Lower leg skin (tissue), 3 donors: ENCODE measurements at regions not wholly inside any gene's neighbourhood (a gene's known extent, or its start where the extent isn't known, plus 50 kb on each side); places are given as distances from the start of the nearest gene placed in this dataset.

Source experiments
- POLR2A ChIP-seq, 2 donors: fragments of 450-650 bp; IDR thresholded peaks; one replicate each; pipeline ENCODE4 v1.6.1; 2016 to 2017; ENCODE audit warnings: antibody characterized with exemption in 2 of 2, mild to moderate bottlenecking in 1 of 2, moderate library complexity in 1 of 2
- TF ChIP-seq, protein P1 (sequence below), 3 donors: fragments of 450-650 bp; IDR thresholded peaks; one replicate each; pipeline ENCODE4 v1.5.1; 2016; ENCODE audit warnings: antibody characterized with exemption in 3 of 3, mild to moderate bottlenecking in 3 of 3, moderate library complexity in 2 of 3

DNA sequence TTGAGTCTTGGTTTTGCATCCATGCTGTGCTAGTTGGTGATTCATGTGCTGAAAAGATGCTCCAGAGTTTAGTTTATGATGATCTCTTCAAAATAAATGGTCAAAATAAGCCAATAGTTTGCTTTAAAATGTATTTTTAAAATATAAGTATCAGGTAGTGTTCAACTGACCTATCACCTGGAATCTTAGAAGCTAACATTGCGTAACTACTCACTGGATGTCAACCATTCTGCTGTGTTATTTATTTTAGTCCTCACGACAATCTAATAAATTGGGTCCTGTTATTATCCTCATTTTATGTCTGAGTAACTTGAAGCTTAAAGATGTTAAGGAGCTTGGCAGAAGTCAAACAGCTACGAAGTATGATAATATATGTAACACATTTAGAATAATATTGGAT, 563.7 kb upstream of the MDFIC2 start:
- TF ChIP-seq, protein P1, sequence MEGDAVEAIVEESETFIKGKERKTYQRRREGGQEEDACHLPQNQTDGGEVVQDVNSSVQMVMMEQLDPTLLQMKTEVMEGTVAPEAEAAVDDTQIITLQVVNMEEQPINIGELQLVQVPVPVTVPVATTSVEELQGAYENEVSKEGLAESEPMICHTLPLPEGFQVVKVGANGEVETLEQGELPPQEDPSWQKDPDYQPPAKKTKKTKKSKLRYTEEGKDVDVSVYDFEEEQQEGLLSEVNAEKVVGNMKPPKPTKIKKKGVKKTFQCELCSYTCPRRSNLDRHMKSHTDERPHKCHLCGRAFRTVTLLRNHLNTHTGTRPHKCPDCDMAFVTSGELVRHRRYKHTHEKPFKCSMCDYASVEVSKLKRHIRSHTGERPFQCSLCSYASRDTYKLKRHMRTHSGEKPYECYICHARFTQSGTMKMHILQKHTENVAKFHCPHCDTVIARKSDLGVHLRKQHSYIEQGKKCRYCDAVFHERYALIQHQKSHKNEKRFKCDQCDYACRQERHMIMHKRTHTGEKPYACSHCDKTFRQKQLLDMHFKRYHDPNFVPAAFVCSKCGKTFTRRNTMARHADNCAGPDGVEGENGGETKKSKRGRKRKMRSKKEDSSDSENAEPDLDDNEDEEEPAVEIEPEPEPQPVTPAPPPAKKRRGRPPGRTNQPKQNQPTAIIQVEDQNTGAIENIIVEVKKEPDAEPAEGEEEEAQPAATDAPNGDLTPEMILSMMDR (IDR thresholded peaks at IDR 0.05) = no peak
- no peak for TF ChIP-seq POLR2A (IDR thresholded peaks at IDR 0.05)
